OCI-LY3 (cell line): ENCODE measurements at regions not wholly inside any gene's neighbourhood (a gene's known extent, or its start where the extent isn't known, plus 50 kb on each side); places are given as distances from the start of the nearest gene placed in this dataset.

Source experiments
- EZH2phosphoT487 ChIP-seq: fragments of 200-600 bp; shearing (Covaris generic); IDR thresholded peaks from 2 replicates; pipeline ENCODE4 v1.6.1; 2018; ENCODE audit warnings: antibody characterized with exemption, mixed run types, low read depth
- TF ChIP-seq, protein P1 (sequence below): fragments of 200-600, 300-600 bp; sonication (generic); IDR thresholded peaks from 2 replicates; pipeline ENCODE4 v1.5.1; 2014; ENCODE audit warnings: antibody characterized with exemption, low read length, low read depth

- TF ChIP-seq, protein P1, sequence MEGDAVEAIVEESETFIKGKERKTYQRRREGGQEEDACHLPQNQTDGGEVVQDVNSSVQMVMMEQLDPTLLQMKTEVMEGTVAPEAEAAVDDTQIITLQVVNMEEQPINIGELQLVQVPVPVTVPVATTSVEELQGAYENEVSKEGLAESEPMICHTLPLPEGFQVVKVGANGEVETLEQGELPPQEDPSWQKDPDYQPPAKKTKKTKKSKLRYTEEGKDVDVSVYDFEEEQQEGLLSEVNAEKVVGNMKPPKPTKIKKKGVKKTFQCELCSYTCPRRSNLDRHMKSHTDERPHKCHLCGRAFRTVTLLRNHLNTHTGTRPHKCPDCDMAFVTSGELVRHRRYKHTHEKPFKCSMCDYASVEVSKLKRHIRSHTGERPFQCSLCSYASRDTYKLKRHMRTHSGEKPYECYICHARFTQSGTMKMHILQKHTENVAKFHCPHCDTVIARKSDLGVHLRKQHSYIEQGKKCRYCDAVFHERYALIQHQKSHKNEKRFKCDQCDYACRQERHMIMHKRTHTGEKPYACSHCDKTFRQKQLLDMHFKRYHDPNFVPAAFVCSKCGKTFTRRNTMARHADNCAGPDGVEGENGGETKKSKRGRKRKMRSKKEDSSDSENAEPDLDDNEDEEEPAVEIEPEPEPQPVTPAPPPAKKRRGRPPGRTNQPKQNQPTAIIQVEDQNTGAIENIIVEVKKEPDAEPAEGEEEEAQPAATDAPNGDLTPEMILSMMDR: no peak
- no peak for TF ChIP-seq EZH2phosphoT487
Measured at GRCh38 chr12:46454981-46455380, 82.4 kb upstream of the SLC38A2 start.
